ENCODE measurements at regions not wholly inside any gene's neighbourhood (a gene's known extent, or its start where the extent isn't known, plus 50 kb on each side); places are given as distances from the start of the nearest gene placed in this dataset.

GRCh38 chr12:125922330-125922729 is 857.1 kb downstream of the AACS start:
- H3K36me3 ChIP-seq (replicated peaks in 1 of 2; ENCODE audit: control extremely low read depth in 1 of 2, control insufficient read depth in 1 of 2, extremely low read depth in 1 of 2, insufficient read depth in 2 of 2, low read length in 1 of 2), result no peaks in the 10 kb centered on the region
- no peak for DNase-seq
- no peak overlapping the region for H3K27ac ChIP-seq (ENCODE audit: low read length in 2 of 2)
- TF ChIP-seq EZH2 (IDR thresholded peaks at IDR 0.05; ENCODE audit: borderline replicate concordance, insufficient read depth, low read depth, low read length, poor library complexity, severe bottlenecking) (no peak), CTCF (IDR thresholded peaks at IDR 0.05) (no peak)
- no peak overlapping the region for H2AFZ ChIP-seq (ENCODE audit: insufficient read depth, low read depth, low read length, poor library complexity, severe bottlenecking)
- H3K27ac Mint-ChIP-seq, result no peak overlapping the region
- no peak for ATAC-seq (ENCODE audit: low read depth)
- no peak overlapping the region for H3K4me2 ChIP-seq (replicated peaks; ENCODE audit: low read depth, low read length, poor library complexity, severe bottlenecking)
- WGBS (ENCODE audit: insufficient coverage), result no CpG with 5 or more reads among the region's 5 CpGs
- H3K4me3 ChIP-seq (ENCODE audit: control extremely low read depth in 1 of 5, extremely low read depth in 1 of 5, insufficient read depth in 1 of 5, low read depth in 2 of 5, low read length in 4 of 5), result no peak overlapping the region
- ChIA-PET CTCF (no interaction called here), POLR2A (no interaction called here)
- H3K4me1 ChIP-seq (ENCODE audit: control insufficient read depth in 2 of 2, insufficient read depth in 2 of 2, low read length in 2 of 2), result no peaks in the 10 kb centered on the region
- no peaks in the 10 kb centered on the region for H3K9me3 Mint-ChIP-seq (ENCODE audit: insufficient read depth)
- H3K9ac ChIP-seq (ENCODE audit: low read length), result no peak overlapping the region
- no peaks in the 10 kb centered on the region for H4K20me1 ChIP-seq (ENCODE audit: control insufficient read depth, insufficient read depth, low read length, poor library complexity, severe bottlenecking)
- peaks cover 0 to 4% (median 0%) of the 10 kb centered on the region in 3 donors for H3K9me3 ChIP-seq (ENCODE audit: control extremely low read depth in 1 of 3, control insufficient read depth in 2 of 3, insufficient read depth in 1 of 3, low read length in 2 of 3)
- no peaks in the 10 kb centered on the region for H3K27me3 ChIP-seq (replicated peaks in 1 of 4; ENCODE audit: control extremely low read depth in 1 of 4, control insufficient read depth in 3 of 4, insufficient read depth in 4 of 4, low read length in 3 of 4)
- H3K79me2 ChIP-seq (ENCODE audit: control insufficient read depth, insufficient read depth, low read length), result no peaks in the 10 kb centered on the region
- H3K4me1 Mint-ChIP-seq, result no peaks in the 10 kb centered on the region
- H3K4me3 Mint-ChIP-seq, result no peak overlapping the region
- no peaks in the 10 kb centered on the region for H3K27me3 Mint-ChIP-seq
- intact Hi-C loops (cut with micrococcal nuclease), result no loop called here

- DNase-seq, result no peak
- Histone ChIP-seq H3K27me3 (replicated peaks in 1 of 4; ENCODE audit: control extremely low read depth in 1 of 4, control insufficient read depth in 3 of 4, insufficient read depth in 4 of 4, low read length in 3 of 4) (no peaks in the 10 kb centered on the region), H3K9me3 (ENCODE audit: control extremely low read depth in 1 of 3, control insufficient read depth in 2 of 3, insufficient read depth in 1 of 3, low read length in 2 of 3) (no peaks in the 10 kb centered on the region), H3K36me3 (replicated peaks in 1 of 2; ENCODE audit: control extremely low read depth in 1 of 2, control insufficient read depth in 1 of 2, extremely low read depth in 1 of 2, insufficient read depth in 2 of 2, low read length in 1 of 2) (no peaks in the 10 kb centered on the region), H3K4me2 (replicated peaks; ENCODE audit: low read depth, low read length, poor library complexity, severe bottlenecking) (no peak overlapping the region), H3K4me1 (ENCODE audit: control insufficient read depth in 2 of 2, insufficient read depth in 2 of 2, low read length in 2 of 2) (no peaks in the 10 kb centered on the region), H3K79me2 (ENCODE audit: control insufficient read depth, insufficient read depth, low read length) (no peaks in the 10 kb centered on the region), H3K4me3 (ENCODE audit: control extremely low read depth in 1 of 5, extremely low read depth in 1 of 5, insufficient read depth in 1 of 5, low read depth in 2 of 5, low read length in 4 of 5) (no peak overlapping the region), H3K9ac (ENCODE audit: low read length) (no peak overlapping the region), H2AFZ (ENCODE audit: insufficient read depth, low read depth, low read length, poor library complexity, severe bottlenecking) (no peak overlapping the region), H4K20me1 (ENCODE audit: control insufficient read depth, insufficient read depth, low read length, poor library complexity, severe bottlenecking) (no peaks in the 10 kb centered on the region), H3K27ac (ENCODE audit: low read length in 2 of 2) (no peak overlapping the region)
- intact Hi-C loops (cut with micrococcal nuclease), result no loop called here
- Mint-ChIP-seq H3K27me3 (no peaks in the 10 kb centered on the region), H3K4me1 (no peaks in the 10 kb centered on the region), H3K27ac (no peak overlapping the region), H3K9me3 (ENCODE audit: insufficient read depth) (peaks cover 4% of the 10 kb centered on the region), H3K4me3 (no peak overlapping the region)
- TF ChIP-seq CTCF (IDR thresholded peaks at IDR 0.05), result no peak
- no peak for TF ChIP-seq EZH2 (IDR thresholded peaks at IDR 0.05; ENCODE audit: borderline replicate concordance, insufficient read depth, low read depth, low read length, poor library complexity, severe bottlenecking)
- no peak for ATAC-seq (ENCODE audit: low read depth)
- WGBS (ENCODE audit: insufficient coverage), result 88% methylated on average over 1 of the region's 1 CpG
- CTCF ChIA-PET, result interaction anchor here (0.7 kb wide), 1 partner anchor 25 kb away, joined by 3 read pairs; no protein-coding TSS in a partner anchor
- POLR2A ChIA-PET, result no interaction called here
Observed at GRCh38 chr12:125936502-125936901, 871.3 kb downstream of the AACS start.

All from B cell (primary cell).